ENCODE measurements at regions not wholly inside any gene's neighbourhood (a gene's known extent, or its start where the extent isn't known, plus 50 kb on each side); places are given as distances from the start of the nearest gene placed in this dataset.

- TF ChIP-seq CTCF (conservative IDR thresholded peaks at IDR 0.05; ENCODE audit: low read length) (no peak), EZH2phosphoT487 (IDR thresholded peaks at IDR 0.05; ENCODE audit: borderline replicate concordance, low read depth, low read length) (no peak)
Observed at GRCh38 chr13:106153041-106153440, 382.4 kb downstream of the EFNB2 start.

Measured in OCI-LY7 (cell line).